C4-2B (cell line): ENCODE measurements at regions not wholly inside any gene's neighbourhood (a gene's known extent, or its start where the extent isn't known, plus 50 kb on each side); places are given as distances from the start of the nearest gene placed in this dataset.

Experiments
- ZFX ChIP-seq: fragments of 450-650 bp; IDR thresholded peaks from 2 replicates; pipeline ENCODE4 v1.6.1; 2017
- TF ChIP-seq, protein P1 (sequence below): fragments of 450-650 bp; conservative IDR thresholded peaks from 2 replicates; pipeline ENCODE4 v1.5.1; 2017; ENCODE audit warnings: mild to moderate bottlenecking

- TF ChIP-seq, protein P1, sequence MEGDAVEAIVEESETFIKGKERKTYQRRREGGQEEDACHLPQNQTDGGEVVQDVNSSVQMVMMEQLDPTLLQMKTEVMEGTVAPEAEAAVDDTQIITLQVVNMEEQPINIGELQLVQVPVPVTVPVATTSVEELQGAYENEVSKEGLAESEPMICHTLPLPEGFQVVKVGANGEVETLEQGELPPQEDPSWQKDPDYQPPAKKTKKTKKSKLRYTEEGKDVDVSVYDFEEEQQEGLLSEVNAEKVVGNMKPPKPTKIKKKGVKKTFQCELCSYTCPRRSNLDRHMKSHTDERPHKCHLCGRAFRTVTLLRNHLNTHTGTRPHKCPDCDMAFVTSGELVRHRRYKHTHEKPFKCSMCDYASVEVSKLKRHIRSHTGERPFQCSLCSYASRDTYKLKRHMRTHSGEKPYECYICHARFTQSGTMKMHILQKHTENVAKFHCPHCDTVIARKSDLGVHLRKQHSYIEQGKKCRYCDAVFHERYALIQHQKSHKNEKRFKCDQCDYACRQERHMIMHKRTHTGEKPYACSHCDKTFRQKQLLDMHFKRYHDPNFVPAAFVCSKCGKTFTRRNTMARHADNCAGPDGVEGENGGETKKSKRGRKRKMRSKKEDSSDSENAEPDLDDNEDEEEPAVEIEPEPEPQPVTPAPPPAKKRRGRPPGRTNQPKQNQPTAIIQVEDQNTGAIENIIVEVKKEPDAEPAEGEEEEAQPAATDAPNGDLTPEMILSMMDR = no peak
- no peak for TF ChIP-seq ZFX
Observed at GRCh38 chr2:221134718-221135117, 437.4 kb downstream of the EPHA4 start.
